Colonic mucosa (tissue), 4 donors: ENCODE measurements at regions not wholly inside any gene's neighbourhood (a gene's known extent, or its start where the extent isn't known, plus 50 kb on each side); places are given as distances from the start of the nearest gene placed in this dataset.

Experiments used
- DNase-seq: peaks from one replicate; pipeline ENCODE4 v3.0.0-alpha.2; 2020
- H3K27ac ChIP-seq: fragments of 200-600 bp; one replicate; pipeline ENCODE4 v1.8.0; 2021
- H3K27me3 ChIP-seq: fragments of 200-600 bp; one replicate; pipeline ENCODE4 v1.8.0; 2021
- H3K36me3 ChIP-seq: fragments of 200-600 bp; one replicate; pipeline ENCODE4 v1.8.0; 2021
- H3K4me1 ChIP-seq: fragments of 200-600 bp; one replicate; pipeline ENCODE4 v1.8.0; 2021; ENCODE audit warnings: mild to moderate bottlenecking
- H3K4me3 ChIP-seq: fragments of 200-600 bp; one replicate; pipeline ENCODE4 v1.8.0; 2021
- H3K9ac ChIP-seq, 2 donors: one replicate each; pipeline ENCODE4 v1.7.0; 2013; ENCODE audit warnings: control low read depth in 2 of 2, low read depth in 2 of 2, low read length in 2 of 2
- H3K9me3 ChIP-seq: fragments of 200-600 bp; one replicate; pipeline ENCODE4 v1.8.0; 2021
- CTCF ChIP-seq: fragments of 200-600 bp; IDR thresholded peaks from one replicate; pipeline ENCODE4 v1.8.0; 2022; ENCODE audit warnings: antibody characterized with exemption, mild to moderate bottlenecking
- intact Hi-C: fragments of 100-400 bp; cut with DNase I; formaldehyde crosslinking; loops from one replicate; pipeline ENCODE4 v1.14.1; 2022
- donor health status: healthy.
- donor health status: DM: no; HTN: no; CAD: no.
- donor health status: DM: no; HTN: no; CAD: no.

GRCh38 chr3:82085356-82085755 is 323.9 kb upstream of the GBE1 start:
- no peak for DNase-seq
- H3K27me3 ChIP-seq: no peaks in the 10 kb centered on the region
- no peaks in the 10 kb centered on the region for H3K36me3 ChIP-seq
- H3K9me3 ChIP-seq: no peaks in the 10 kb centered on the region
- H3K27ac ChIP-seq: no peak overlapping the region
- no peak overlapping the region for H3K9ac ChIP-seq
- intact Hi-C loops: no loop called here
- TF ChIP-seq CTCF: no peak
- no peak overlapping the region for H3K4me3 ChIP-seq
- no peaks in the 10 kb centered on the region for H3K4me1 ChIP-seq

GRCh38 chr3:82084824-82085223 is 323.4 kb upstream of the GBE1 start:
- no peak overlapping the region for H3K9ac ChIP-seq
- H3K36me3 ChIP-seq: no peaks in the 10 kb centered on the region
- H3K27me3 ChIP-seq: no peaks in the 10 kb centered on the region
- H3K4me1 ChIP-seq: no peaks in the 10 kb centered on the region
- no peak for TF ChIP-seq CTCF
- DNase-seq: no peak
- H3K4me3 ChIP-seq: no peak overlapping the region
- H3K27ac ChIP-seq: no peak overlapping the region
- intact Hi-C loops: no loop called here
- H3K9me3 ChIP-seq: no peaks in the 10 kb centered on the region

- H3K36me3 ChIP-seq: no peaks in the 10 kb centered on the region
- H3K27me3 ChIP-seq: no peaks in the 10 kb centered on the region
- H3K9me3 ChIP-seq: no peaks in the 10 kb centered on the region
- no peak overlapping the region for H3K4me3 ChIP-seq
- intact Hi-C loops: no loop called here
- no peaks in the 10 kb centered on the region for H3K4me1 ChIP-seq
- no peak for TF ChIP-seq CTCF
- no peak overlapping the region for H3K27ac ChIP-seq
- no peak overlapping the region for H3K9ac ChIP-seq
- DNase-seq: no peak
Observed at GRCh38 chr3:82082796-82083195, 321.4 kb upstream of the GBE1 start.

GRCh38 chr3:82081351-82081750 is 319.9 kb upstream of the GBE1 start:
- intact Hi-C loops: no loop called here
- Histone ChIP-seq H3K36me3 (no peaks in the 10 kb centered on the region), H3K9me3 (no peaks in the 10 kb centered on the region), H3K4me1 (no peaks in the 10 kb centered on the region), H3K27ac (no peak overlapping the region), H3K9ac (no peak overlapping the region), H3K27me3 (no peaks in the 10 kb centered on the region), H3K4me3 (no peak overlapping the region)
- no peak for TF ChIP-seq CTCF
- no peak for DNase-seq

- Histone ChIP-seq H3K9ac (no peak overlapping the region), H3K27me3 (no peaks in the 10 kb centered on the region), H3K27ac (no peak overlapping the region), H3K36me3 (no peaks in the 10 kb centered on the region), H3K9me3 (no peaks in the 10 kb centered on the region), H3K4me1 (no peaks in the 10 kb centered on the region), H3K4me3 (no peak overlapping the region)
- intact Hi-C loops: no loop called here
- TF ChIP-seq CTCF: no peak
- DNase-seq: no peak
Observed at GRCh38 chr3:82080792-82081191, 319.3 kb upstream of the GBE1 start.

- Histone ChIP-seq H3K27me3 (no peaks in the 10 kb centered on the region), H3K9ac (no peak overlapping the region), H3K4me3 (no peak overlapping the region), H3K36me3 (no peaks in the 10 kb centered on the region), H3K27ac (no peak overlapping the region), H3K4me1 (no peaks in the 10 kb centered on the region), H3K9me3 (no peaks in the 10 kb centered on the region)
- intact Hi-C loops: no loop called here
- DNase-seq: no peak
- no peak for TF ChIP-seq CTCF
Observed at GRCh38 chr3:82080261-82080660, 318.8 kb upstream of the GBE1 start.
